ENCODE measurements at regions not wholly inside any gene's neighbourhood (a gene's known extent, or its start where the extent isn't known, plus 50 kb on each side); places are given as distances from the start of the nearest gene placed in this dataset.
A peak's percentile ranks its signal among the peaks of the same experiment; 100 is the strongest.
"Not testable (repeated sequence)": the region's sequence is repeated elsewhere in the genome, so short reads cannot be mapped to it uniquely, and the experiment has no call there.

- DNase-seq (ENCODE audit: extremely low read depth, insufficient read length), result no peak
- TF ChIP-seq, protein P1, sequence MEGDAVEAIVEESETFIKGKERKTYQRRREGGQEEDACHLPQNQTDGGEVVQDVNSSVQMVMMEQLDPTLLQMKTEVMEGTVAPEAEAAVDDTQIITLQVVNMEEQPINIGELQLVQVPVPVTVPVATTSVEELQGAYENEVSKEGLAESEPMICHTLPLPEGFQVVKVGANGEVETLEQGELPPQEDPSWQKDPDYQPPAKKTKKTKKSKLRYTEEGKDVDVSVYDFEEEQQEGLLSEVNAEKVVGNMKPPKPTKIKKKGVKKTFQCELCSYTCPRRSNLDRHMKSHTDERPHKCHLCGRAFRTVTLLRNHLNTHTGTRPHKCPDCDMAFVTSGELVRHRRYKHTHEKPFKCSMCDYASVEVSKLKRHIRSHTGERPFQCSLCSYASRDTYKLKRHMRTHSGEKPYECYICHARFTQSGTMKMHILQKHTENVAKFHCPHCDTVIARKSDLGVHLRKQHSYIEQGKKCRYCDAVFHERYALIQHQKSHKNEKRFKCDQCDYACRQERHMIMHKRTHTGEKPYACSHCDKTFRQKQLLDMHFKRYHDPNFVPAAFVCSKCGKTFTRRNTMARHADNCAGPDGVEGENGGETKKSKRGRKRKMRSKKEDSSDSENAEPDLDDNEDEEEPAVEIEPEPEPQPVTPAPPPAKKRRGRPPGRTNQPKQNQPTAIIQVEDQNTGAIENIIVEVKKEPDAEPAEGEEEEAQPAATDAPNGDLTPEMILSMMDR (IDR thresholded peaks at IDR 0.05; ENCODE audit: insufficient read depth, low read length, poor library complexity, severe bottlenecking), result no peak
- Histone ChIP-seq H3K4me3 (replicated peaks; ENCODE audit: low read depth, low read length) (no peak overlapping the region), H3K27me3 (replicated peaks; ENCODE audit: control insufficient read depth, insufficient read depth, low read length) (no peaks in the 10 kb centered on the region), H3K36me3 (ENCODE audit: control insufficient read depth, insufficient read depth, low read length) (no peaks in the 10 kb centered on the region)
These were observed 83.8 kb upstream of the ERCC4 start for GRCh38 chr16:13835935-13836730.

GRCh38 chr16:13838401-13839190 is 81.4 kb upstream of the ERCC4 start:
- H3K36me3 ChIP-seq (ENCODE audit: control insufficient read depth, insufficient read depth, low read length), result no peaks in the 10 kb centered on the region
- no peak for DNase-seq (ENCODE audit: extremely low read depth, insufficient read length)
- H3K4me3 ChIP-seq (replicated peaks; ENCODE audit: low read depth, low read length), result no peak overlapping the region
- H3K27me3 ChIP-seq (replicated peaks; ENCODE audit: control insufficient read depth, insufficient read depth, low read length), result no peaks in the 10 kb centered on the region
- TF ChIP-seq, protein P1 (IDR thresholded peaks at IDR 0.05; ENCODE audit: insufficient read depth, low read length, poor library complexity, severe bottlenecking), result no peak

DNA sequence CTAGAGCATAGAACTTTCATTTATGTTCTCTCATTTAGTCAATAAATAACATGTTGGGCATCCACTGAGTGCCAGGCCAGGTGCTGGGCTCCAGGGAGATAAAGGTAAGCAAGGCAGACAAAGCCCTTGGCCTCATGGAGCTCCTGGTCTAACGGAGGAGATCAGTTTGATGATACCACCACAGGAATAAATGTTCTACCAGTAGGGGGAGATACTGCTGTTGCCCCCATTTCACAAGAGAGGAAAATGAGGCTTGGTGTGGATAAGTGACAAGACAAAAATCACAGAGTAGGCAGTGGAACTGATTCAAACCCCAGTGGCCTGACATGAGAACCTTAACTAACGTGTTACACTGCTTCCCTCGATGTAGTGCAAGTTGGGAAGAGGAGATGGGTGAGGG is 80.4 kb upstream of the ERCC4 start:
- no peak for DNase-seq (ENCODE audit: extremely low read depth, insufficient read length)
- TF ChIP-seq, protein P1 (IDR thresholded peaks at IDR 0.05; ENCODE audit: insufficient read depth, low read length, poor library complexity, severe bottlenecking), result peak; percentile 43
- H3K27me3 ChIP-seq (replicated peaks; ENCODE audit: control insufficient read depth, insufficient read depth, low read length), result no peaks in the 10 kb centered on the region

DNA sequence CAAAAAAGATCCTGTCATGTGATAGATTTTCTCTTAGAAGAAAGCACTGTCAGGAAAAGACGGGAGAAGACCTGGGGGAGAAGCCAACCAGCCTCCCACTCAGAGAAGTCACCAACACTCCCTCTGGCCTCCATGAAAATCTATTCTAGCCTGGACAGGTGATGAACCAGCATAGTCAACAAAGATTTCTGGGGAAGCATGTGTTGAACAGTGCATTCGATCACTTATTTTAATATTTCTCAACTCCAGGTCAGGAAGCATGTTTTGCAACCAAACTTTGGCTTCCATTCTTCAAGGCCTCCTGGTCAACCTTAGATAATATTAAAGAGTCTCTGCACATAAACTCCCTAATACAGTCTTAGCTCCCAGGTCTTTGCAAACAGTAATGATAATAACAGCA is 74.7 kb upstream of the ERCC4 start:
- Histone ChIP-seq H3K4me3 (replicated peaks; ENCODE audit: low read depth, low read length) (no peak overlapping the region), H3K36me3 (ENCODE audit: control insufficient read depth, insufficient read depth, low read length) (no peaks in the 10 kb centered on the region), H3K27me3 (replicated peaks; ENCODE audit: control insufficient read depth, insufficient read depth, low read length) (no peaks in the 10 kb centered on the region; the same call in 1 of the 2 replicates)
- TF ChIP-seq, protein P1 (IDR thresholded peaks at IDR 0.05; ENCODE audit: insufficient read depth, low read length, poor library complexity, severe bottlenecking), result no peak
- DNase-seq (ENCODE audit: extremely low read depth, insufficient read length), result no peak

More for the DNA sequence above, 80.4 kb upstream of the ERCC4 start:
- no peaks in the 10 kb centered on the region for H3K36me3 ChIP-seq (ENCODE audit: control insufficient read depth, insufficient read depth, low read length)
- no peak overlapping the region for H3K4me3 ChIP-seq (replicated peaks; ENCODE audit: low read depth, low read length)

- no peak for DNase-seq (ENCODE audit: extremely low read depth, insufficient read length)
- no peak overlapping the region for H3K4me3 ChIP-seq (replicated peaks; ENCODE audit: low read depth, low read length)
- no peaks in the 10 kb centered on the region; the same call in 1 of the 2 replicates for H3K27me3 ChIP-seq (replicated peaks; ENCODE audit: control insufficient read depth, insufficient read depth, low read length)
- H3K36me3 ChIP-seq (ENCODE audit: control insufficient read depth, insufficient read depth, low read length), result no peaks in the 10 kb centered on the region
- TF ChIP-seq, protein P1 (IDR thresholded peaks at IDR 0.05; ENCODE audit: insufficient read depth, low read length, poor library complexity, severe bottlenecking), result no peak
These were observed 71.2 kb upstream of the ERCC4 start for GRCh38 chr16:13848795-13849194.

GRCh38 chr16:13850173-13850572 is 69.8 kb upstream of the ERCC4 start:
- not testable (repeated sequence) for H3K36me3 ChIP-seq (ENCODE audit: control insufficient read depth, insufficient read depth, low read length); DNase-seq (ENCODE audit: extremely low read depth, insufficient read length); H3K27me3 ChIP-seq (replicated peaks; ENCODE audit: control insufficient read depth, insufficient read depth, low read length); H3K4me3 ChIP-seq (replicated peaks; ENCODE audit: low read depth, low read length)
